Lung (tissue), 11 donors: ENCODE measurements at regions not wholly inside any gene's neighbourhood (a gene's known extent, or its start where the extent isn't known, plus 50 kb on each side); places are given as distances from the start of the nearest gene placed in this dataset.

Source experiments
- ATAC-seq: fragments of 200-7000 bp; cut with Tn5 transposase; one replicate; pipeline ENCODE4 v1.9.1; 2020; ENCODE audit warnings: moderate number of reproducible peaks; ENCODE audit not compliant: insufficient read depth, low FRiP score
- DNase-seq, 3 donors: peaks; one replicate each; pipeline ENCODE4 v3.0.0-alpha.2; 2013 to 2017
- H3K27ac ChIP-seq, 2 donors: one replicate each; pipeline ENCODE4 v1.5.1; 2013; ENCODE audit warnings: mild to moderate bottlenecking in 2 of 2, moderate library complexity in 2 of 2, control low read depth in 1 of 2, inconsistent platforms in 1 of 2, low read depth in 1 of 2, low read length in 1 of 2
- H3K27me3 ChIP-seq, 3 donors: one replicate each; pipeline ENCODE4 v1.5.1; 2013; ENCODE audit warnings: low read length in 2 of 3; ENCODE audit not compliant: control insufficient read depth in 3 of 3, insufficient read depth in 3 of 3
- H3K36me3 ChIP-seq, 4 donors: one replicate each; pipeline ENCODE4 v1.5.1; 2013; ENCODE audit warnings: low read length in 4 of 4, mild to moderate bottlenecking in 1 of 4, moderate library complexity in 1 of 4; ENCODE audit not compliant: control insufficient read depth in 4 of 4, insufficient read depth in 4 of 4
- H3K4me1 ChIP-seq, 5 donors: one replicate each; pipeline ENCODE4 v1.5.1; 2013; ENCODE audit warnings: low read length in 5 of 5, mild to moderate bottlenecking in 2 of 5, moderate library complexity in 1 of 5; ENCODE audit not compliant: control insufficient read depth in 5 of 5, insufficient read depth in 5 of 5
- H3K4me3 ChIP-seq: one replicate; pipeline ENCODE4 v1.5.1; 2013; ENCODE audit warnings: mild to moderate bottlenecking, control low read depth, moderate library complexity
- H3K9ac ChIP-seq, 2 donors: one replicate each; pipeline ENCODE4 v1.5.1; 2013; ENCODE audit warnings: low read length in 2 of 2, control low read depth in 1 of 2; ENCODE audit not compliant: insufficient read depth in 1 of 2
- H3K9me3 ChIP-seq, 4 donors: one replicate each; pipeline ENCODE4 v1.5.1; 2013; ENCODE audit warnings: low read length in 3 of 4, mild to moderate bottlenecking in 1 of 4, moderate library complexity in 1 of 4; ENCODE audit not compliant: control insufficient read depth in 4 of 4, insufficient read depth in 3 of 4
- WGBS, 2 donors: extraction: QIAGEN DNeasy Blood & Tissue Kit; methylation state at CpG; one replicate each; pipeline ENCODE4 v1.1.7; 2013; 5-methylcytosine and 5-hydroxymethylcytosine counted together
- TF ChIP-seq, protein P1 (sequence below): IDR thresholded peaks from 2 replicates; pipeline ENCODE4 v1.5.1; 2012; ENCODE audit warnings: mild to moderate bottlenecking; ENCODE audit errors: control extremely low read depth, extremely low read depth
- donor health status: control.
- donor health status: control.
- donor health status: Bipolar disorder and iron deficiency.
- donor health status: healthy.
- donor health status: DM: yes; HTN: yes; CAD: no.

DNA sequence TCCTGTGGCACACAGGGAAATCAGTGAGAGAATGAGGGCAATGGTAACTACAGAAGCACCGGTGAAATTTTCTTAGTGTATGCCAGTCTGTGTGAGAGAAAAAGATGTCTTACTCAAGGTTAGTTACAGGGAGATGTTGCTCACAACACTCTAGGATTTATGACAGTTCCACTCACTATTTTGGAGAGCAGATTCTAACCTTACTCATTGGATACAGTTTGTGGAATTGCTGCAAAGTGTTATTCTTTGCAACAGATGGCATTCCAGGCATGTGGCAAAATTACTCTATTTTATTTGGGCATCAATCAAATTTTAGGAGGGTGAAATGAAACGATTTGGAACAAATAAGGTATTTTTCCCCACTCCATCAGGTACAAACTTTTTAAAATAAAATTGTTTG lies 449.1 kb downstream of the PIK3C3 start:
- no peak for DNase-seq
- no peak overlapping the region for H3K27ac ChIP-seq
- 68 to 71% methylated on average over 2 of the region's 2 CpGs for WGBS, 2 donors

DNA sequence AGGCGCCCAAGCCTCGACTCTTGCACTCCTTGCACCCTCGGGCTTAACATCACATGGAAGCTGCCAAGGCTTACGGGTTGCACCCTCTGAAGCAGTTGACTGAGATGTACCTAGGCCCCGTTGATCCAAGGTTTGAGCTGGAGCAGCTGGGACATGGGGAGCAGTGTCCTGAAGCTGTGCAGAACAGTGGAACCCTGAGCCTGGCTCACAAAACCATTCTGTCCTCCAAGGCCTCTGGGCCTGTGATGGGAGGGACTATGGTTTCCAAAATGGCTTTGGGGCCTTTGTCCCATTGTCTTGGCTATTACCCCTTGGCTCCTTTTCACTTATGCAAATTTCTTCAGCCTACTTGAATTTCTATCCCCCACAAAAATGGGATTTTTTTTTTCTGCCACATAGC lies 454.0 kb downstream of the PIK3C3 start:
- H3K9ac ChIP-seq = no peak overlapping the region
- H3K4me1 ChIP-seq = no peaks in the 10 kb centered on the region
- 74 to 86% methylated on average over 5 of the region's 5 CpGs for WGBS, 2 donors
- peaks cover 0 to 4% (median 1%) of the 10 kb centered on the region in 4 donors for H3K9me3 ChIP-seq
- DNase-seq (no peak), ATAC-seq (no peak)
- no peak overlapping the region for H3K4me3 ChIP-seq
- no peaks in the 10 kb centered on the region for H3K36me3 ChIP-seq
- no peaks in the 10 kb centered on the region for H3K27me3 ChIP-seq
- H3K27ac ChIP-seq = no peak overlapping the region
- TF ChIP-seq, protein P1, sequence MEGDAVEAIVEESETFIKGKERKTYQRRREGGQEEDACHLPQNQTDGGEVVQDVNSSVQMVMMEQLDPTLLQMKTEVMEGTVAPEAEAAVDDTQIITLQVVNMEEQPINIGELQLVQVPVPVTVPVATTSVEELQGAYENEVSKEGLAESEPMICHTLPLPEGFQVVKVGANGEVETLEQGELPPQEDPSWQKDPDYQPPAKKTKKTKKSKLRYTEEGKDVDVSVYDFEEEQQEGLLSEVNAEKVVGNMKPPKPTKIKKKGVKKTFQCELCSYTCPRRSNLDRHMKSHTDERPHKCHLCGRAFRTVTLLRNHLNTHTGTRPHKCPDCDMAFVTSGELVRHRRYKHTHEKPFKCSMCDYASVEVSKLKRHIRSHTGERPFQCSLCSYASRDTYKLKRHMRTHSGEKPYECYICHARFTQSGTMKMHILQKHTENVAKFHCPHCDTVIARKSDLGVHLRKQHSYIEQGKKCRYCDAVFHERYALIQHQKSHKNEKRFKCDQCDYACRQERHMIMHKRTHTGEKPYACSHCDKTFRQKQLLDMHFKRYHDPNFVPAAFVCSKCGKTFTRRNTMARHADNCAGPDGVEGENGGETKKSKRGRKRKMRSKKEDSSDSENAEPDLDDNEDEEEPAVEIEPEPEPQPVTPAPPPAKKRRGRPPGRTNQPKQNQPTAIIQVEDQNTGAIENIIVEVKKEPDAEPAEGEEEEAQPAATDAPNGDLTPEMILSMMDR = no peak

More for the DNA sequence above, 449.1 kb downstream of the PIK3C3 start:
- Histone ChIP-seq H3K27me3 (no peaks in the 10 kb centered on the region), H3K4me1 (no peaks in the 10 kb centered on the region), H3K9me3 (peaks cover 0 to 4% (median 1%) of the 10 kb centered on the region in 4 donors), H3K36me3 (no peaks in the 10 kb centered on the region), H3K4me3 (no peak overlapping the region), H3K9ac (no peak overlapping the region)
- ATAC-seq = no peak
- TF ChIP-seq, protein P1 = no peak

DNA sequence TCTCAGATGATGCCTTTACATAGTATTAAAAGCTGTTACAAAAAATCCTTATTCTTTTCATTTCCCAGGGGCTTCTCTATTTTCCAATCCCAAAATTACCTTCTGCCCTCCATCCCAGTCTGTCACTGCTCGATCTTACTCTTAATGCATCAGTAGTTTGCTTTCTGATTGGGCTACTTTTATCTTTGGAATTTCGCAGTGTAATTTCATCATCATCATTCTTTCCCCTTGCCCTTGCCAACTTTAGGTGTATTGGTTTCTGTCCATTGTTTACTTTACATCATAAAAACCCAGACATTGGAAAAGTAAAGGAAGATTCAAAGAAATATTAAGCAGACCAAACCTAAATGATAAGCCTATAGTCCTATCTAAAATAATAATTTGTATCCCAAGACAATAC lies 457.2 kb downstream of the PIK3C3 start:
- no peak overlapping the region for H3K27ac ChIP-seq
- DNase-seq = no peak
- H3K36me3 ChIP-seq = no peaks in the 10 kb centered on the region
- 69 to 79% methylated on average over 2 of the region's 2 CpGs for WGBS, 2 donors
- H3K27me3 ChIP-seq = no peaks in the 10 kb centered on the region
- ATAC-seq = no peak
- TF ChIP-seq, protein P1 = no peak
- no peak overlapping the region for H3K9ac ChIP-seq
- no peaks in the 10 kb centered on the region for H3K4me1 ChIP-seq
- peaks cover 0 to 4% (median 1%) of the 10 kb centered on the region in 4 donors for H3K9me3 ChIP-seq
- no peak overlapping the region for H3K4me3 ChIP-seq

DNA sequence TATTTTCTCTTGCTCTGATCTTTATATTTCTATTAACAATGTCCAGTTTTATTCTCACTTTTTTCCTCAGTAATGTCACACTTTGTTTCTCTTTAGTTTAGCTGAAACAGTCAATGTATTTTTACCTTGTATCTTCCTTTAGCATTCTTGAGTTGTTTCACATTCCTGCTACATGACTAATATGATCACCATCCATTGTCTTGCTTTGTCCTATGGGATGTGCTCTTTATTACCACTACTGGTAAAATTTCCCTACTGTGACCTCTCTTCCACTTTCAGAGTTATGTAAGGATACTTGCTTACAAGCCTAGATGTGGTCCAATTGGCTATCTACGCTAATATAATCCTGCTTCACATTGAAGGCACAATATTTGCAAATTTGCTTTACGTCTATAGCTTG lies 457.9 kb downstream of the PIK3C3 start:
- H3K27ac ChIP-seq = no peak overlapping the region
- ATAC-seq (no peak), DNase-seq (no peak)
- H3K4me3 ChIP-seq = no peak overlapping the region
- no peaks in the 10 kb centered on the region for H3K27me3 ChIP-seq
- H3K9me3 ChIP-seq = peaks cover 0 to 6% (median 1%) of the 10 kb centered on the region in 4 donors
- no peaks in the 10 kb centered on the region for H3K4me1 ChIP-seq
- WGBS, 2 donors = 89 to 92% methylated on average over 2 of the region's 2 CpGs
- TF ChIP-seq, protein P1 = no peak
- no peak overlapping the region for H3K9ac ChIP-seq
- no peaks in the 10 kb centered on the region for H3K36me3 ChIP-seq
